GM12878 (cell line): ENCODE measurements at regions not wholly inside any gene's neighbourhood (a gene's known extent, or its start where the extent isn't known, plus 50 kb on each side); places are given as distances from the start of the nearest gene placed in this dataset.

ENCODE experiments used
- ATAC-seq: fragments of 200-7000 bp; cut with Tn5 transposase; 3 replicates; pipeline ENCODE4 v1.9.1; 2020; ENCODE audit warnings: mild to moderate bottlenecking, moderate library complexity
- BruUV-seq: library from RNA; stranded (reverse); fragments of 400-500 nt; replicated peaks from 2 replicates; lab custom pipeline; 2021; lab: Mats Ljungman, UMichigan
- CTCF ChIA-PET: fragments of 300-600 bp; sonication (Branson Sonifier 250); formaldehyde crosslinking; extraction: SDS; loops from one replicate; lab custom pipeline; 2021; ENCODE audit warnings: inconsistent platforms; lab: Yijun Ruan, JAX
- POLR2A ChIA-PET: fragments of 350-600 bp; formaldehyde crosslinking; extraction: SDS; loops from one replicate; lab custom pipeline; 2021; ENCODE audit warnings: inconsistent platforms; lab: Charles Lee
- RAD21 ChIA-PET: fragments of 300-600 bp; sonication (Branson Sonifier 250); formaldehyde crosslinking; loops from one replicate; lab custom pipeline; 2023; ENCODE audit warnings: antibody characterized with exemption; ENCODE audit not compliant: unreplicated experiment; lab: Charles Lee
- SMC1A ChIA-PET: fragments of 300-600 bp; sonication (Branson Sonifier 250); formaldehyde crosslinking; loops from one replicate; lab custom pipeline; 2023; ENCODE audit not compliant: unreplicated experiment, uncharacterized antibody; lab: Charles Lee
- DNase-seq: peaks from one replicate; pipeline ENCODE4 v3.0.0-alpha.2; 2011; ENCODE audit warnings: low read depth, low spot score
- FAIRE-seq: peaks from 3 replicates; lab custom pipeline; 2011; peaks lifted over from hg19 to GRCh38; lab: Jason Lieb, UNC
- H2AFZ ChIP-seq: 2 replicates; pipeline ENCODE4 v1.6.0; 2011; ENCODE audit warnings: low read depth, low read length, control low read depth; ENCODE audit not compliant: control insufficient read depth
- H3K27ac ChIP-seq: 2 replicates; pipeline ENCODE4 v1.5.1; 2011; ENCODE audit warnings: control low read depth; ENCODE audit not compliant: control insufficient read depth, insufficient read depth
- H3K27me3 ChIP-seq, 2 experiments: replicated peaks in 1 of 2; 2 replicates each; pipeline versions ENCODE4 v1.6.0 to v1.6.1; 2011; ENCODE audit warnings: low read length in 1 of 2; ENCODE audit not compliant: control insufficient read depth in 2 of 2, insufficient read depth in 2 of 2
- H3K36me3 ChIP-seq, 2 experiments: 2 replicates each; pipeline ENCODE4 v1.5.1; 2011; ENCODE audit warnings: low read length in 1 of 2; ENCODE audit not compliant: control insufficient read depth in 2 of 2, insufficient read depth in 2 of 2
- H3K4me1 ChIP-seq: 2 replicates; pipeline ENCODE4 v1.6.1; 2011; ENCODE audit warnings: mild to moderate bottlenecking, low read length, moderate library complexity, mixed read lengths; ENCODE audit not compliant: control insufficient read depth, insufficient read depth
- H3K4me2 ChIP-seq: 2 replicates; pipeline ENCODE4 v1.6.0; 2011; ENCODE audit warnings: control low read depth; ENCODE audit not compliant: control insufficient read depth, insufficient read depth
- H3K4me3 ChIP-seq: fragments of 200-600 bp; sonication (generic); 2 replicates; pipeline ENCODE4 v1.5.1; 2016
- H3K79me2 ChIP-seq: 2 replicates; pipeline ENCODE4 v1.6.0; 2011; ENCODE audit warnings: low read length; ENCODE audit not compliant: control insufficient read depth, insufficient read depth
- H3K9ac ChIP-seq: 2 replicates; pipeline ENCODE4 v1.8.0; 2011; ENCODE audit warnings: low read length, control low read depth, mixed read lengths; ENCODE audit not compliant: control insufficient read depth, insufficient read depth
- H3K9me3 ChIP-seq: replicated peaks from 3 replicates; pipeline ENCODE4 v1.5.1; 2011; ENCODE audit warnings: mild to moderate bottlenecking, low read length; ENCODE audit not compliant: control insufficient read depth, insufficient read depth
- H4K20me1 ChIP-seq: 2 replicates; pipeline ENCODE4 v1.6.0; 2011; ENCODE audit not compliant: control insufficient read depth, insufficient read depth
- CBX5 ChIP-seq: sonication (generic); IDR thresholded peaks from 2 replicates; pipeline ENCODE4 v1.6.1; 2016; ENCODE audit warnings: low read depth, moderate library complexity, mild to moderate bottlenecking, inconsistent platforms
- EED ChIP-seq: sonication (generic); IDR thresholded peaks from 2 replicates; pipeline ENCODE4 v1.6.1; 2016; ENCODE audit warnings: antibody characterized with exemption, low read depth
- ETV6 ChIP-seq, 2 experiments: fragments of 450-650 bp in 1 of 2; IDR thresholded peaks in 1 of 2; conservative IDR thresholded peaks in 1 of 2; 2 replicates each; pipeline ENCODE4 v1.6.1; 2014; ENCODE audit warnings: antibody characterized with exemption in 1 of 2, borderline replicate concordance in 1 of 2, low read depth in 1 of 2, mild to moderate bottlenecking in 1 of 2, moderate library complexity in 1 of 2
- FOXM1 ChIP-seq: IDR thresholded peaks from 2 replicates; pipeline ENCODE4 v1.6.1; 2012; ENCODE audit warnings: low read depth, mild to moderate bottlenecking, inconsistent platforms, low read length, moderate library complexity
- HCFC1 ChIP-seq: fragments of 150-350 bp; IDR thresholded peaks from 2 replicates; pipeline ENCODE4 v1.6.1; 2014; ENCODE audit warnings: low read length
- HDAC2 ChIP-seq: fragments of 200-600 bp; sonication (generic); IDR thresholded peaks from 2 replicates; pipeline ENCODE4 v1.6.1; 2017
- MYB ChIP-seq: fragments of 150-350 bp; IDR thresholded peaks from 2 replicates; pipeline ENCODE4 v1.6.1; 2014; ENCODE audit warnings: mild to moderate bottlenecking, low read depth, low read length, borderline replicate concordance
- NBN ChIP-seq: fragments of 450-650 bp; IDR thresholded peaks from 2 replicates; pipeline ENCODE4 v1.6.1; 2016
- NFIC ChIP-seq: IDR thresholded peaks from 2 replicates; pipeline ENCODE4 v1.6.1; 2012; ENCODE audit warnings: low read depth, mild to moderate bottlenecking, inconsistent platforms, low read length, moderate library complexity
- NFYA ChIP-seq: IDR thresholded peaks from 2 replicates; pipeline ENCODE4 v1.6.1; 2011; ENCODE audit warnings: low read depth, mild to moderate bottlenecking, low read length, improper control_type of control experiment, borderline replicate concordance
- RB1 ChIP-seq: fragments of 450-650 bp; formaldehyde crosslinking; IDR thresholded peaks from 2 replicates; pipeline ENCODE4 v1.6.1; 2017; ENCODE audit warnings: mild to moderate bottlenecking, borderline replicate concordance
- RBBP5 ChIP-seq: fragments of 200-600 bp; sonication (generic); conservative IDR thresholded peaks from 2 replicates; pipeline ENCODE4 v1.6.1; 2016
- SMAD5 ChIP-seq: IDR thresholded peaks from 2 replicates; pipeline ENCODE4 v1.6.1; 2016; ENCODE audit warnings: antibody characterized with exemption, low read depth
- WGBS: methylation state at CpG from one replicate; pipeline ENCODE4 v1.1.6; 2016; ENCODE audit warnings: low lambda C conversion rate; ENCODE audit not compliant: insufficient replicate concordance, insufficient coverage; ENCODE audit errors: missing lambda C conversion rate; 5-methylcytosine and 5-hydroxymethylcytosine counted together
- in situ Hi-C: fragments of 300-500 bp; cut with MboI; formaldehyde crosslinking; loops from 9 replicates; pipeline ENCODE4 v1.14.3; 2018; ENCODE audit warnings: mixed read lengths
- intact Hi-C: fragments of 100-400 bp; cut with micrococcal nuclease; formaldehyde crosslinking; loops from one replicate; pipeline ENCODE4 v1.14.2; 2022; ENCODE audit not compliant: unreplicated experiment
- TF ChIP-seq, protein P1 (sequence below): IDR thresholded peaks from 2 replicates; pipeline ENCODE4 v1.6.1; 2012; ENCODE audit warnings: low read depth, low read length, improper control_type of control experiment
- TF ChIP-seq, protein P2 (sequence below): fragments of 450-650 bp; IDR thresholded peaks from 2 replicates; pipeline ENCODE4 v1.6.1; 2017; ENCODE audit warnings: mild to moderate bottlenecking, moderate library complexity
- TF ChIP-seq, protein P3 (sequence below): fragments of 450-650 bp; IDR thresholded peaks from 2 replicates; pipeline ENCODE4 v1.6.1; 2017; ENCODE audit warnings: mild to moderate bottlenecking, moderate library complexity
- TF ChIP-seq, protein P4 (sequence below): IDR thresholded peaks from 2 replicates; pipeline ENCODE4 v1.6.1; 2011; ENCODE audit warnings: low read depth, low read length, improper control_type of control experiment, borderline replicate concordance

DNA sequence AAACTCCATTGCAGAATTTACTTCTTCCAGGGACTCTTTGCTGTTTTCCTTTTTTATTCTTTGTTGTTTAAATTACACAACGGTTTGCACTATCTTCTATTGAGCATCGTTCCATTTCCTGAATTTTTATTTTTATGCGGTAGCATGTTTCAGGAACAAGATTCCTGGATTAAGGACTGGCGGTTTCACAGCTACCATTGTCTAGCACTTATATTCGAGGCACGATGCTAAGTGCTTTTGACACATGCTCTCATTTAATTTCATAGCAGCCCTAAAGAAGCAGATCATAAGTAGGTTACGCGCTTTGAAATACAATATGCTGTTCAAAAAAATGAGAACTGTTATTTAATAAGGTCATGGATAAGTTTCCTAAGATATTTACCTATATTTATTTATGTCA, 354.4 kb downstream of the ARL6IP6 start:
- Histone ChIP-seq H2AFZ (no peak overlapping the region), H3K9me3 (no peaks in the 10 kb centered on the region), H3K4me2 (no peak overlapping the region), H4K20me1 (no peaks in the 10 kb centered on the region), H3K36me3 (no peaks in the 10 kb centered on the region), H3K27ac (no peak overlapping the region), H3K4me3 (no peak overlapping the region), H3K27me3 (no peaks in the 10 kb centered on the region), H3K9ac (no peak overlapping the region), H3K79me2 (no peaks in the 10 kb centered on the region), H3K4me1 (no peaks in the 10 kb centered on the region)
- ChIA-PET CTCF (no interaction called here), SMC1A (no interaction called here), RAD21 (no interaction called here), POLR2A (no interaction called here)
- BruUV-seq: no TSS peak
- intact Hi-C loops (no loop called here), in situ Hi-C loops (no loop called here)
- no peak for DNase-seq
- no peak for ATAC-seq
- WGBS: 62% methylated on average over 8 of the region's 8 CpGs
- FAIRE-seq: no peak
- TF ChIP-seq NFIC (no peak), SMAD5 (no peak), HCFC1 (no peak), EED (no peak), HDAC2 (no peak), FOXM1 (no peak), RBBP5 (no peak), MYB (no peak), ETV6 (conservative IDR thresholded peaks at IDR 0.05 in 1 of 2, IDR thresholded peaks at IDR 0.05 in 1 of 2; ENCODE audit: borderline replicate concordance in 1 of 2, low read depth in 1 of 2) (no peak), RB1 (no peak), CBX5 (no peak), NBN (no peak), NFYA (no peak)
- TF ChIP-seq, protein P1, sequence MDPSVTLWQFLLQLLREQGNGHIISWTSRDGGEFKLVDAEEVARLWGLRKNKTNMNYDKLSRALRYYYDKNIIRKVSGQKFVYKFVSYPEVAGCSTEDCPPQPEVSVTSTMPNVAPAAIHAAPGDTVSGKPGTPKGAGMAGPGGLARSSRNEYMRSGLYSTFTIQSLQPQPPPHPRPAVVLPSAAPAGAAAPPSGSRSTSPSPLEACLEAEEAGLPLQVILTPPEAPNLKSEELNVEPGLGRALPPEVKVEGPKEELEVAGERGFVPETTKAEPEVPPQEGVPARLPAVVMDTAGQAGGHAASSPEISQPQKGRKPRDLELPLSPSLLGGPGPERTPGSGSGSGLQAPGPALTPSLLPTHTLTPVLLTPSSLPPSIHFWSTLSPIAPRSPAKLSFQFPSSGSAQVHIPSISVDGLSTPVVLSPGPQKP: no peak
- TF ChIP-seq, protein P2, sequence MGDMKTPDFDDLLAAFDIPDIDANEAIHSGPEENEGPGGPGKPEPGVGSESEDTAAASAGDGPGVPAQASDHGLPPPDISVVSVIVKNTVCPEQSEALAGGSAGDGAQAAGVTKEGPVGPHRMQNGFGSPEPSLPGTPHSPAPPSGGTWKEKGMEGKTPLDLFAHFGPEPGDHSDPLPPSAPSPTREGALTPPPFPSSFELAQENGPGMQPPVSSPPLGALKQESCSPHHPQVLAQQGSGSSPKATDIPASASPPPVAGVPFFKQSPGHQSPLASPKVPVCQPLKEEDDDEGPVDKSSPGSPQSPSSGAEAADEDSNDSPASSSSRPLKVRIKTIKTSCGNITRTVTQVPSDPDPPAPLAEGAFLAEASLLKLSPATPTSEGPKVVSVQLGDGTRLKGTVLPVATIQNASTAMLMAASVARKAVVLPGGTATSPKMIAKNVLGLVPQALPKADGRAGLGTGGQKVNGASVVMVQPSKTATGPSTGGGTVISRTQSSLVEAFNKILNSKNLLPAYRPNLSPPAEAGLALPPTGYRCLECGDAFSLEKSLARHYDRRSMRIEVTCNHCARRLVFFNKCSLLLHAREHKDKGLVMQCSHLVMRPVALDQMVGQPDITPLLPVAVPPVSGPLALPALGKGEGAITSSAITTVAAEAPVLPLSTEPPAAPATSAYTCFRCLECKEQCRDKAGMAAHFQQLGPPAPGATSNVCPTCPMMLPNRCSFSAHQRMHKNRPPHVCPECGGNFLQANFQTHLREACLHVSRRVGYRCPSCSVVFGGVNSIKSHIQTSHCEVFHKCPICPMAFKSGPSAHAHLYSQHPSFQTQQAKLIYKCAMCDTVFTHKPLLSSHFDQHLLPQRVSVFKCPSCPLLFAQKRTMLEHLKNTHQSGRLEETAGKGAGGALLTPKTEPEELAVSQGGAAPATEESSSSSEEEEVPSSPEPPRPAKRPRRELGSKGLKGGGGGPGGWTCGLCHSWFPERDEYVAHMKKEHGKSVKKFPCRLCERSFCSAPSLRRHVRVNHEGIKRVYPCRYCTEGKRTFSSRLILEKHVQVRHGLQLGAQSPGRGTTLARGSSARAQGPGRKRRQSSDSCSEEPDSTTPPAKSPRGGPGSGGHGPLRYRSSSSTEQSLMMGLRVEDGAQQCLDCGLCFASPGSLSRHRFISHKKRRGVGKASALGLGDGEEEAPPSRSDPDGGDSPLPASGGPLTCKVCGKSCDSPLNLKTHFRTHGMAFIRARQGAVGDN: no peak
- TF ChIP-seq, protein P3, sequence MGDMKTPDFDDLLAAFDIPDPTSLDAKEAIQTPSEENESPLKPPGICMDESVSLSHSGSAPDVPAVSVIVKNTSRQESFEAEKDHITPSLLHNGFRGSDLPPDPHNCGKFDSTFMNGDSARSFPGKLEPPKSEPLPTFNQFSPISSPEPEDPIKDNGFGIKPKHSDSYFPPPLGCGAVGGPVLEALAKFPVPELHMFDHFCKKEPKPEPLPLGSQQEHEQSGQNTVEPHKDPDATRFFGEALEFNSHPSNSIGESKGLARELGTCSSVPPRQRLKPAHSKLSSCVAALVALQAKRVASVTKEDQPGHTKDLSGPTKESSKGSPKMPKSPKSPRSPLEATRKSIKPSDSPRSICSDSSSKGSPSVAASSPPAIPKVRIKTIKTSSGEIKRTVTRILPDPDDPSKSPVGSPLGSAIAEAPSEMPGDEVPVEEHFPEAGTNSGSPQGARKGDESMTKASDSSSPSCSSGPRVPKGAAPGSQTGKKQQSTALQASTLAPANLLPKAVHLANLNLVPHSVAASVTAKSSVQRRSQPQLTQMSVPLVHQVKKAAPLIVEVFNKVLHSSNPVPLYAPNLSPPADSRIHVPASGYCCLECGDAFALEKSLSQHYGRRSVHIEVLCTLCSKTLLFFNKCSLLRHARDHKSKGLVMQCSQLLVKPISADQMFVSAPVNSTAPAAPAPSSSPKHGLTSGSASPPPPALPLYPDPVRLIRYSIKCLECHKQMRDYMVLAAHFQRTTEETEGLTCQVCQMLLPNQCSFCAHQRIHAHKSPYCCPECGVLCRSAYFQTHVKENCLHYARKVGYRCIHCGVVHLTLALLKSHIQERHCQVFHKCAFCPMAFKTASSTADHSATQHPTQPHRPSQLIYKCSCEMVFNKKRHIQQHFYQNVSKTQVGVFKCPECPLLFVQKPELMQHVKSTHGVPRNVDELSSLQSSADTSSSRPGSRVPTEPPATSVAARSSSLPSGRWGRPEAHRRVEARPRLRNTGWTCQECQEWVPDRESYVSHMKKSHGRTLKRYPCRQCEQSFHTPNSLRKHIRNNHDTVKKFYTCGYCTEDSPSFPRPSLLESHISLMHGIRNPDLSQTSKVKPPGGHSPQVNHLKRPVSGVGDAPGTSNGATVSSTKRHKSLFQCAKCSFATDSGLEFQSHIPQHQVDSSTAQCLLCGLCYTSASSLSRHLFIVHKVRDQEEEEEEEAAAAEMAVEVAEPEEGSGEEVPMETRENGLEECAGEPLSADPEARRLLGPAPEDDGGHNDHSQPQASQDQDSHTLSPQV: no peak
- TF ChIP-seq, protein P4, sequence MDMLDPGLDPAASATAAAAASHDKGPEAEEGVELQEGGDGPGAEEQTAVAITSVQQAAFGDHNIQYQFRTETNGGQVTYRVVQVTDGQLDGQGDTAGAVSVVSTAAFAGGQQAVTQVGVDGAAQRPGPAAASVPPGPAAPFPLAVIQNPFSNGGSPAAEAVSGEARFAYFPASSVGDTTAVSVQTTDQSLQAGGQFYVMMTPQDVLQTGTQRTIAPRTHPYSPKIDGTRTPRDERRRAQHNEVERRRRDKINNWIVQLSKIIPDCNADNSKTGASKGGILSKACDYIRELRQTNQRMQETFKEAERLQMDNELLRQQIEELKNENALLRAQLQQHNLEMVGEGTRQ: no peak
